K562 (cell line): ENCODE measurements at regions not wholly inside any gene's neighbourhood (a gene's known extent, or its start where the extent isn't known, plus 50 kb on each side); places are given as distances from the start of the nearest gene placed in this dataset.

Experiments
- TF ChIP-seq, protein P1 (sequence below), 2 experiments: fragments of 450-650 bp in 1 of 2; sonication (generic) in 1 of 2; formaldehyde crosslinking in 1 of 2; IDR thresholded peaks; 2 replicates each; pipeline versions ENCODE4 v1.7.1 to v1.9.0; 2016 to 2022; ENCODE audit warnings: inconsistent platforms in 1 of 2, mild to moderate bottlenecking in 1 of 2, missing genetic modification reagents in 1 of 2
- TF ChIP-seq, protein P2 (sequence below): sonication (generic); formaldehyde crosslinking; IDR thresholded peaks from 2 replicates; pipeline ENCODE4 v1.9.0; 2022; ENCODE audit warnings: mild to moderate bottlenecking, missing genetic modification reagents

DNA sequence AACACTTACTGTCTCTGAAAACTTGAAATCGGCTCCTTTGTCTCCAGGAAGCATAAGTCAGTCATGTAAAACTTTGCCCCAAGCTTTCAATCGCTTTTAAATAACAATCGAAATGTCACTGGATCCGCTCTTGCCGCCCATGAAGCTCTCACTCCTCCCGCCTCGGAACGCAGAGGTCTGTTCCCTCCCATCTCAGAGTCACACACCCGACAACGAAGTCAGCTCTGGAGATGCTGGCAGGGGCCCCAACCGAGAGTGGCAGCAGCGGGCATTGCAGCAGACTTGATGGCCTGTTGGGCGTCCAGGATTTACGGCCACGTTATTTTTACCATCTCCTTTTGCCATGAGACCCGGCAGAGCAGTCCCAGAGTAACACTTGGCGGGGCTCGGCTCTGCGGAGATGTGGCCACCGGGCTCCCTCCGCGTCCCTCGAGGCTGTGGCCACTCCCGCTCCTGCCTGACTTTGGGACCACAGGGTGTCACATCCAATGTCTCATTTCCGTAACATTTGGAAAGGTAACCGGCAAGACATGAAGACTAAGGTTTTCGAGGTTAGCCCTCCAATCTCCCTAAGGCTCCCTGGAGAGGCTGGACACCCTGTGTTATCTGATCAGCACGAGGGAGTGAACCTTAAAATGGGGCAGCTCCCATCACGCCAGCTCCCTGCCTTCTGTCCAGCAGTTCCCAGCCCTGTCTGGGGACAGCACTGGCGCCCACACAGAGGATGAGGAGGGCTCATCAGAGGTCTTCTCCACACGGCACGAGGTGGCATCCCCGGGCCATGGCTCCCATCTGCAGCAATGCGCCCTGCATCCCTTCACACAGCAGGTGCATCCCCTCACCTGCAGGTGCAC is 62.8 kb upstream of the ADGRA1 start (continued):
- TF ChIP-seq, protein P1, sequence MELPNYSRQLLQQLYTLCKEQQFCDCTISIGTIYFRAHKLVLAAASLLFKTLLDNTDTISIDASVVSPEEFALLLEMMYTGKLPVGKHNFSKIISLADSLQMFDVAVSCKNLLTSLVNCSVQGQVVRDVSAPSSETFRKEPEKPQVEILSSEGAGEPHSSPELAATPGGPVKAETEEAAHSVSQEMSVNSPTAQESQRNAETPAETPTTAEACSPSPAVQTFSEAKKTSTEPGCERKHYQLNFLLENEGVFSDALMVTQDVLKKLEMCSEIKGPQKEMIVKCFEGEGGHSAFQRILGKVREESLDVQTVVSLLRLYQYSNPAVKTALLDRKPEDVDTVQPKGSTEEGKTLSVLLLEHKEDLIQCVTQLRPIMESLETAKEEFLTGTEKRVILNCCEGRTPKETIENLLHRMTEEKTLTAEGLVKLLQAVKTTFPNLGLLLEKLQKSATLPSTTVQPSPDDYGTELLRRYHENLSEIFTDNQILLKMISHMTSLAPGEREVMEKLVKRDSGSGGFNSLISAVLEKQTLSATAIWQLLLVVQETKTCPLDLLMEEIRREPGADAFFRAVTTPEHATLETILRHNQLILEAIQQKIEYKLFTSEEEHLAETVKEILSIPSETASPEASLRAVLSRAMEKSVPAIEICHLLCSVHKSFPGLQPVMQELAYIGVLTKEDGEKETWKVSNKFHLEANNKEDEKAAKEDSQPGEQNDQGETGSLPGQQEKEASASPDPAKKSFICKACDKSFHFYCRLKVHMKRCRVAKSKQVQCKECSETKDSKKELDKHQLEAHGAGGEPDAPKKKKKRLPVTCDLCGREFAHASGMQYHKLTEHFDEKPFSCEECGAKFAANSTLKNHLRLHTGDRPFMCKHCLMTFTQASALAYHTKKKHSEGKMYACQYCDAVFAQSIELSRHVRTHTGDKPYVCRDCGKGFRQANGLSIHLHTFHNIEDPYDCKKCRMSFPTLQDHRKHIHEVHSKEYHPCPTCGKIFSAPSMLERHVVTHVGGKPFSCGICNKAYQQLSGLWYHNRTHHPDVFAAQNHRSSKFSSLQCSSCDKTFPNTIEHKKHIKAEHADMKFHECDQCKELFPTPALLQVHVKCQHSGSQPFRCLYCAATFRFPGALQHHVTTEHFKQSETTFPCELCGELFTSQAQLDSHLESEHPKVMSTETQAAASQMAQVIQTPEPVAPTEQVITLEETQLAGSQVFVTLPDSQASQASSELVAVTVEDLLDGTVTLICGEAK (IDR thresholded peaks at IDR 0.05): no peak
- TF ChIP-seq, protein P1 (CRISPR knock-in tag; IDR thresholded peaks at IDR 0.05): no peak
- TF ChIP-seq, protein P2, sequence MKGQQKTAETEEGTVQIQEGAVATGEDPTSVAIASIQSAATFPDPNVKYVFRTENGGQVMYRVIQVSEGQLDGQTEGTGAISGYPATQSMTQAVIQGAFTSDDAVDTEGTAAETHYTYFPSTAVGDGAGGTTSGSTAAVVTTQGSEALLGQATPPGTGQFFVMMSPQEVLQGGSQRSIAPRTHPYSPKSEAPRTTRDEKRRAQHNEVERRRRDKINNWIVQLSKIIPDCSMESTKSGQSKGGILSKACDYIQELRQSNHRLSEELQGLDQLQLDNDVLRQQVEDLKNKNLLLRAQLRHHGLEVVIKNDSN: no peak
- TF ChIP-seq, all 486 proteins: peak for 0
